Erythroblast (primary cell): ENCODE measurements at regions not wholly inside any gene's neighbourhood (a gene's known extent, or its start where the extent isn't known, plus 50 kb on each side); places are given as distances from the start of the nearest gene placed in this dataset.

Source experiments
- GATA1 ChIP-seq: IDR thresholded peaks from 2 replicates; pipeline ENCODE4 v1.6.1; 2011; ENCODE audit warnings: low read depth, mild to moderate bottlenecking, control low read depth, low read length, moderate library complexity
- POLR2A ChIP-seq: IDR thresholded peaks from 2 replicates; pipeline ENCODE4 v1.6.1; 2011; ENCODE audit warnings: mild to moderate bottlenecking, low read length

- TF ChIP-seq POLR2A (no peak), GATA1 (no peak)
Measured at GRCh38 chr3:177467247-177467985, 270.1 kb upstream of the TBL1XR1 start.
